ENCODE measurements at regions not wholly inside any gene's neighbourhood (a gene's known extent, or its start where the extent isn't known, plus 50 kb on each side); places are given as distances from the start of the nearest gene placed in this dataset.

GRCh38 chr22:25351631-25352293 is 132.3 kb downstream of the CRYBB2 start:
- DNase-seq: no peak

DNA sequence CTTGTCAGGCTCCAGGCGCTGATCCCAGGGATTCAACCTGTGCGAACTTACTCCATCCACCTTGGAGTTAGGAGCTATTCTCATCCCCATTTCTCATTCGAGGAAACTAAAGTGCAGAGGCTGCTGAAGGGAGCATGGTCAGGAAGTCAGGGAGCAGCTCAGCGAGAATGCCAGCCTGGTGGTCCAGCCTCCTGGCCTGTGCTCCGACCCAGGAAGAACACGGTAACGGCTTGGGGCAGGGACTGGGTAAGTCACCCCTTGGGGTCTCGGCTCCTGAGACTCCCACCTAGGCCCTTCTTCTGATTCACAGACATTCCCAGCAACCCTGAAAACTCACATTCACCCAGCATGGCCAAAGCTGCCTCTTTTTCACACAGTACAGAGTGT is 132.8 kb downstream of the CRYBB2 start:
- no peak for DNase-seq

- DNase-seq: no peak
Observed at GRCh38 chr22:25353516-25354445, 134.3 kb downstream of the CRYBB2 start.

DNA sequence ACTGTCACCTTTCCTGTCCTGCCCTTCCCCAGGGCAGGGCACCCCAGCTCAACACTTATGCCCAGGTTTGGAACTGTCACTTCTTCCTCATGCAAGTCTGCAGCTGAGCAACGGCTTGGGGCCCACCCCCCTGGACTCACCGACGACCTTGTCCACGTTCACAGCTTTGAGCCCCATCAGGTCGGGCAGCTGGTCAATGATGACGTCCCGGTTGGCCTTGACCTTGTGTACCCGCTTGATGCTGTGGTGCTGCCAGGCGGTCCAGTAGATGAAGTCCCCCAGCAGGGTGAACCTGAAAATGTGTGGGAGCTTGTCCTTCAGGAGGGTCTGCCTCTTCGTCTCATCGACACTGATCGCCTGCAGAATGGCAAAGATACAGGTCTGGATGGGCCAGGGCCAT is 135.0 kb downstream of the CRYBB2 start:
- no peak for DNase-seq

DNA sequence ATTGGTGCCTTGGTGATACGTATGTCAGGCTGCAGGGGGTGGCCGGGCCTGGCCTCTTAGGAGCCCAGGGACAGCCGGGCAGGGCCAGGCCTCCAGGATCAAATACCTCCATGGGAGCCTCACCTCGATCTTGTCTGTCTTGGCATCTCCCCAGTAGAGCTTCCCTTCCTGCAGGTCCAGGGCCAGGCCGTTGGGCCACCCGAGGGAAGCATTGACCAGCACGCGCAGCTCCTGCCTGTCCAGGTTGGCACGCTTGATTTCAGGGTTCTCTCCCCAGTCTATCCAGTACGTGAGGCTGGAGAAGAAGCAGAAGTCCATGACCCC is 137.7 kb downstream of the CRYBB2 start:
- DNase-seq: no peak

GRCh38 chr22:25357606-25358420 is 138.4 kb downstream of the CRYBB2 start:
- DNase-seq: no peak

DNA sequence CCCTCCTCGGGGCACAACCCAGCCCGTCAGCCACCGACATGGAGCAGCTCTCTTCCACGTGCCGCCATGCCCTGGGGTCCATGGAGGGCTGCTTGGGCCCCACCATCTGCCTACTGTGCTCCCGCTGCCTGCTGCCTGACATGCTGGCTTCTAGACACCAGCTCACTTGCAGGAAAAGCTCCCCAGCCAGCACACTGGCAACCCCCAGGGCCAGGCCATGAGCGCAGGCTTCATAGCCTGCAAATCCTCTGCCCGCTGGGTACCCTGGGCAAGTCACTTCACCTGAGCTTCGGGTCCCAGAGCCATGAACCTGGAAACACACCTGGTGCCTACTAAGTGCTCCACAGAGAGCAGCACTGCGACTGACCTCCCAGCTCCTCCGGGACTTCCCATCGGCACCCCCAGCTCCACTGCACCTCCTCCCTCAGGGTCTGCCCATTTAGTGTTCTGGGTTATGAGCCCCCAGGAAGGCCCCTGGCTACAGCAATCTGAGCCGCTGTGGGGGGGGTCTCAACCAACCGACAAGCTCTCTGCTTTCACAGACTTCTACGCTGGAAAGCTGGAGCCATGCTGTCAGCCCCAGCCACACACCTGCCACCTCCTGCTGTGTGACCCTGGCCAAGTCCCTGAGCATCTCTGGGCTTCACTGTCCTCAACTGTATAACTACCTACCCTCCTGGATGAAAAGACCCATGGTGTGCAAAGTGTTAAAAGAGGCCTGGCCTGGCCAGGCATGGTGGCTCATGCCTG is 139.2 kb downstream of the CRYBB2 start:
- DNase-seq: no peak

DNA sequence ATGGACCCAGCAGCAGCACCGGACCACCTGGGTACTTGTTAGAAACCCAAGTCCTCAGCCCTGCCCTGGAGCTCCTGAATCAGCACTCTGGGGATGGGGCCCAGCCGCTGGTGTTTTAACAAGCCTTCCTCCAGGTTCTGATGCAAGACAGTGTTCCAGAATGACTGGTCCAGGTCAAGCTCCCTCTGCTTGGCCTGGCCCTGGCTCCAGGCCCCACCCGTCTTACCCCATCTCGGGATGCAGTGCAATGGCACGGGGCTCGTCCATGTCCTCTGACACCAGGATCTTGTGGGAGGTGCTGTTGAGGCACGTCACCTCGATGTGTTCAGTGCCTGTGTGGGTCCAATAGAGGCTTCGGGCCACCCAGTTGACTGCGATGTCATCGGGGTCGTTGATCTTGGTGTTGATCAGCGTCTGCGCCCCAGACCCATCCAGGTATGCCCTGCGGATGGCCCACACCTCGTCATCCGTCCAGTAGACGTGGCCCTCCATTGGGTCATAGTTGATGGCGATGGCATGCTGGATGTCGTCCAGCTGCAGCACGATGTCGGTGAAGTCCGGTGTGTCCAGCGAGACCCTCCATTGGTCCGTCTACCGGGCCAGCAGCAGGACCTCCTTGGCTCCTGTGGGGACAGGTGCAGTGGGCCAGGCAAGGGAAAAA is 140.3 kb downstream of the CRYBB2 start:
- no peak for DNase-seq

DNA sequence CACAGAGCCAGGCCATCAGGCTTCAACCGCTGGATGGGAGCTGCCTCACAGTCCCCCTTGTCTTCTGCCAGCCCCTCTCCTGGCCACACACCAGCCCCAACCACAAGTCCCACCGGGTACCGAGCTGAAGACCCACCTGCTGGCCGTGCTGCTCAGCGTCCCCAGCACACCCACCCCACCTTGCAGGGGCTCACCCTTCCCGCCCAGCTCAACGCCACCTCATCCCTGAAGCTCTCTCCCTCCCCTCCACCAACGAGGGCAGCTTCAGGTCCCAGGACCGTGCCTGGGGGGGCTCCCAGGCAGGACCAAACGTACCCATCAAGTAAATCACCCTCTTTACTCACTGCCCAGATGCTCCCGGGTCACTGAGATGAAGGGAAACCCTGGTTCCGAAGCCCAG is 141.0 kb downstream of the CRYBB2 start:
- DNase-seq: no peak

GRCh38 chr22:25360891-25361645 is 141.6 kb downstream of the CRYBB2 start:
- DNase-seq: no peak

GRCh38 chr22:25361899-25362214 is 142.4 kb downstream of the CRYBB2 start:
- no peak for DNase-seq

DNA sequence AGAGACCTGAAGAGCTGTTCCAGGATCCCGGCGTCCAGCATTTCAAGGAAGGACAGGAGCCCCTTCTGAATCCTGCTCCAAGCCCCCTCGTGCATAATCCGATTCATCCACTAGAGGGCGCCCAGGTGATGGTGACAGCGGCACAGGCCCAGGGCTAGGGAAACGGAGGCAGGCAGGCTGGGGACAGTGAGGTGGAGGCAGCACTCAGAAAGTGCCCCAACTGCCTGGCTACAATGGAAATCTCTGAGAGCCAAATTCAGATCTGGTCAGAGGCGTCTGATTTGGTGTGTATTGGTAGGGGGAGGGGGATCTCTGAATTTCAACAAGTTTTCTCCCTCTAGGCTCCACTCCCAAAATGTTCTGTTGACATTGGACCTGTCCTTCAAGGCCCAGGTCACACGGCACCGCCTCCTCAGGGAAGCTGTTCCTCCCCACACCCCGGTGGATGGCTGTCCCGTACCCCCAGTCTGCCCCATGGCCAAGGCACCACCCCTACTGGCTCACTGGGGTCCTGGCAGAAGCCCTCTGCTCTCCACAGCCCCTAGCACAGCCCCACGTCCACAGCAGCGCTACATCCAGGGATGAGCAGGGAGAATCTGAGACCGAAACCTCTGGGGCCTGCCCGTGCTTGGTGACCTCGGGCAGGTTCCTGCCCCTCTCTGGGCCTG is 142.9 kb downstream of the CRYBB2 start:
- DNase-seq: peak; percentile 82 to 84

DNA sequence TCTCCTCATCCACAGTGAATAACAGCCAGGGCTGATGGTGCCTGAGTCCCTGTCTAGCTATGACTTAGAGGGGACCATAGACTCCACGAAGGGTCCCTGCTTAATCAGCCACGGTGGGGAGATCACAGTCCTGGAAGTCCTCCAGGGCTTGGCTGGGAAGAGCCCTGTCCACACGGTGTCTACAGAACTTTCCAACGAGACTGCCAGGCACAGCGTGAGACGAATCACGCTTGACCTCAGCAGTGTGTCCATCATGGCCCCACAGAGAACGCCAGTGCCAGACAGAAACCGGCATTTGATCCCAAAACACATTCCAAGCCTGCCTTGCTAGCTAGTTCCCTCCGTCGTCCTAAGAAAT is 143.4 kb downstream of the CRYBB2 start:
- no peak for DNase-seq

- no peak for DNase-seq
Observed at GRCh38 chr22:25363474-25363873, 144.0 kb downstream of the CRYBB2 start.

DNA sequence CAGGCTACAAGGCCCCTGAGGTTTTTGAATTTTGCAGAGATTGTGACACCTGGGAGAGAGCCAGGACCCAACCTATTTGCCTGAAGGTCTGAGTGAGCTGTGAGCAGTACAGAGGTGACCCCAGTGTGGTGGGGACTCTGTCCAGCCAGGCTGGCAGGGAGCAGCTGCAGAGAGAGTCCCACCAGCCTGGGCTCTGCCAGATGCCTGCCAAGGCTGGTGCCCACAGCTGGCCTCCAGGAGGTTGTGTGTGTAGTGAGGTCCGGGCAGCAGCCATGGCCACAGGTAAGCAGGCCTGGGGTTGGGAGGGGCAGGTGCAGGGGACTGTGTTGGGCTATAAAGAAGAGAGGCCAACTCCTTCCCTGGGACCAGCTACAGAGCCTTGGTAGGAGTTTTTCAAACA is 144.8 kb downstream of the CRYBB2 start:
- DNase-seq: no peak

DNA sequence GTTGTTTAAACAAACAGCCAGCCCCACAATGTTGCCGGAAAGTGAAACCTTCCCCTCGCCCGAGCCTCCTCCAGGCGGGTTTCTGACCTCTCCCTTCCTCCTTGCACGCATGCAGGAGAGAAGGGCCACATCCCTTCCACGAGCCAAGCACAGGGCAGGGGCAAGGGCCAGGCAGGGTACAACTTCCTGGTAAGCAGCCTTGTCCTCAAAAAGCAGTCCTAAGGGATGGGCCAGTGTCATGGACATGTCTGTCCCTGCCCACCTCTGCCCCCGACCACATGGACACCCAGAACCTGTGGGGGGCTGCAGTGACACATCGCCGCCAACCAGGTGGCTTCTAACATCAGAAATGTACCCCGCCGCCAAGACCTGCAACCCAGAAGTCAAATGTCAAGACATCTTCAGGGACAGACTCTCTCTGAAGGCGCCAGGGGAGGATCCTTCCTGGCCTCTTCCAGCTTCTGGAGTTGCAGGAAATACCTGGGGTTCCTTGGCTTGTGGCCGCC is 145.3 kb downstream of the CRYBB2 start:
- DNase-seq: no peak

GRCh38 chr22:25365491-25366261 is 146.2 kb downstream of the CRYBB2 start:
- DNase-seq: no peak

GRCh38 chr22:25366408-25366807 is 147.0 kb downstream of the CRYBB2 start:
- DNase-seq: no peak

GRCh38 chr22:25366876-25367466 is 147.5 kb downstream of the CRYBB2 start:
- DNase-seq: no peak

DNA sequence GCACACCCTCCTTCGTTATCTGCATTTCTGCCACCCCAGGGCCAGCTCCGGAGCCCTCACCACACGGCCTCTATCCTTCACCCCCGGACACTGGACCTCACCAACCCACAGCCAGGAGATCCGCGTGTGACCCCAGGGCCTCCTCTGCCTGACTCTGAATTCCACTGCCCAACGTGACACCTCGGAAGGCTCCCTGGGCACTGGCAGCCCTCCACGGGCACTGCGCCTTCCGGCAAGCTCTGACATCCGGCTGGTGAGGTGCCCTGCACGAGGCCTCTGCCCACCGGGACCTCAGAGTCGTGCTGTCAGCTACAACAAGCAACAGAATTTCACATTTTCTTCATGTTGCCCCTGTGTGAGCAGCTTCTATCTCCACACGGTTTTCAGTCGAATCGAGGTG is 148.3 kb downstream of the CRYBB2 start:
- no peak for DNase-seq
